ENCODE measurements at regions not wholly inside any gene's neighbourhood (a gene's known extent, or its start where the extent isn't known, plus 50 kb on each side); places are given as distances from the start of the nearest gene placed in this dataset.

DNA sequence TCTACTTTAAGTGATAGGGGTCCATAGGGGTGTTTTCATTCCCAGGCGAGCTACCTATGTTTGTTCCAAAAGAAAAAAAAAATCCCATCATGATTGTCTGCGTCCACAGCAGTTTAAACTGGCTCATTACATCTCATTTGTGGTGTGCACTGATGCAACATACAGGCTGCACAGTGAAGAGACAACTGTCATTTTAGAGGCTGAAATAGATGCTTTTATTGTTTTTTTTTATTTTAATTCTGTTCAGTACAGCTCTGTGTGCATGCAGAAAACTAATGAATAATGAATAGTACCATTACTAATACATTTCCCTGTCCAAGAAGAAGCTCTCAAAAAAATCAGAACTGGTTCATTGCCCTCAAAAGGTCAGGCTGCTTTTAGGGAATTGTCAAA lies 92.8 kb upstream of the ZNF516 start:
- TF ChIP-seq YY1 (IDR thresholded peaks at IDR 0.05; ENCODE audit: low read depth) = no peak
- no peak for TF ChIP-seq RAD21 (IDR thresholded peaks at IDR 0.05; ENCODE audit: low read length)
- TF ChIP-seq, protein P1, sequence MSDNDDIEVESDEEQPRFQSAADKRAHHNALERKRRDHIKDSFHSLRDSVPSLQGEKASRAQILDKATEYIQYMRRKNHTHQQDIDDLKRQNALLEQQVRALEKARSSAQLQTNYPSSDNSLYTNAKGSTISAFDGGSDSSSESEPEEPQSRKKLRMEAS (IDR thresholded peaks at IDR 0.05; ENCODE audit: low read depth) = no peak
- no peak for TF ChIP-seq CHD2 (IDR thresholded peaks at IDR 0.05; ENCODE audit: low read length, partially characterized antibody)
- TF ChIP-seq POLR2AphosphoS5 (IDR thresholded peaks at IDR 0.05; ENCODE audit: low read depth, low read length) = no peak
- no peak for TF ChIP-seq MXI1 (IDR thresholded peaks at IDR 0.05; ENCODE audit: low read depth, low read length)
- TF ChIP-seq, protein P2, sequence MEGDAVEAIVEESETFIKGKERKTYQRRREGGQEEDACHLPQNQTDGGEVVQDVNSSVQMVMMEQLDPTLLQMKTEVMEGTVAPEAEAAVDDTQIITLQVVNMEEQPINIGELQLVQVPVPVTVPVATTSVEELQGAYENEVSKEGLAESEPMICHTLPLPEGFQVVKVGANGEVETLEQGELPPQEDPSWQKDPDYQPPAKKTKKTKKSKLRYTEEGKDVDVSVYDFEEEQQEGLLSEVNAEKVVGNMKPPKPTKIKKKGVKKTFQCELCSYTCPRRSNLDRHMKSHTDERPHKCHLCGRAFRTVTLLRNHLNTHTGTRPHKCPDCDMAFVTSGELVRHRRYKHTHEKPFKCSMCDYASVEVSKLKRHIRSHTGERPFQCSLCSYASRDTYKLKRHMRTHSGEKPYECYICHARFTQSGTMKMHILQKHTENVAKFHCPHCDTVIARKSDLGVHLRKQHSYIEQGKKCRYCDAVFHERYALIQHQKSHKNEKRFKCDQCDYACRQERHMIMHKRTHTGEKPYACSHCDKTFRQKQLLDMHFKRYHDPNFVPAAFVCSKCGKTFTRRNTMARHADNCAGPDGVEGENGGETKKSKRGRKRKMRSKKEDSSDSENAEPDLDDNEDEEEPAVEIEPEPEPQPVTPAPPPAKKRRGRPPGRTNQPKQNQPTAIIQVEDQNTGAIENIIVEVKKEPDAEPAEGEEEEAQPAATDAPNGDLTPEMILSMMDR (IDR thresholded peaks at IDR 0.05) = no peak
- no peak for TF ChIP-seq SMC3 (IDR thresholded peaks at IDR 0.05; ENCODE audit: low read depth, low read length)
- TF ChIP-seq TEAD4 (IDR thresholded peaks at IDR 0.05; ENCODE audit: borderline replicate concordance, insufficient read depth) = no peak
- TF ChIP-seq, protein P3, sequence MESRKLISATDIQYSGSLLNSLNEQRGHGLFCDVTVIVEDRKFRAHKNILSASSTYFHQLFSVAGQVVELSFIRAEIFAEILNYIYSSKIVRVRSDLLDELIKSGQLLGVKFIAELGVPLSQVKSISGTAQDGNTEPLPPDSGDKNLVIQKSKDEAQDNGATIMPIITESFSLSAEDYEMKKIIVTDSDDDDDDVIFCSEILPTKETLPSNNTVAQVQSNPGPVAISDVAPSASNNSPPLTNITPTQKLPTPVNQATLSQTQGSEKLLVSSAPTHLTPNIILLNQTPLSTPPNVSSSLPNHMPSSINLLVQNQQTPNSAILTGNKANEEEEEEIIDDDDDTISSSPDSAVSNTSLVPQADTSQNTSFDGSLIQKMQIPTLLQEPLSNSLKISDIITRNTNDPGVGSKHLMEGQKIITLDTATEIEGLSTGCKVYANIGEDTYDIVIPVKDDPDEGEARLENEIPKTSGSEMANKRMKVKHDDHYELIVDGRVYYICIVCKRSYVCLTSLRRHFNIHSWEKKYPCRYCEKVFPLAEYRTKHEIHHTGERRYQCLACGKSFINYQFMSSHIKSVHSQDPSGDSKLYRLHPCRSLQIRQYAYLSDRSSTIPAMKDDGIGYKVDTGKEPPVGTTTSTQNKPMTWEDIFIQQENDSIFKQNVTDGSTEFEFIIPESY (IDR thresholded peaks at IDR 0.05; ENCODE audit: borderline replicate concordance, low read depth) = no peak
- TF ChIP-seq RCOR1 (IDR thresholded peaks at IDR 0.05; ENCODE audit: low read length) = no peak
- no peak for TF ChIP-seq TCF12 (IDR thresholded peaks at IDR 0.05)

Measured in SK-N-SH (cell line).